ENCODE measurements at regions not wholly inside any gene's neighbourhood (a gene's known extent, or its start where the extent isn't known, plus 50 kb on each side); places are given as distances from the start of the nearest gene placed in this dataset.

GRCh38 chr4:184906480-184907097 is 80.8 kb upstream of the ACSL1 start:
- TF ChIP-seq CTCF (conservative IDR thresholded peaks at IDR 0.05 in 1 of 2, IDR thresholded peaks at IDR 0.05 in 1 of 2; ENCODE audit: extremely low read depth in 1 of 2, insufficient read depth in 1 of 2, low read depth in 1 of 2, low read length in 2 of 2) (no peak), EZH2 (IDR thresholded peaks at IDR 0.05; ENCODE audit: borderline replicate concordance, low read length) (no peak)

Measured in mammary epithelial cell (primary cell).